ENCODE measurements at regions not wholly inside any gene's neighbourhood (a gene's known extent, or its start where the extent isn't known, plus 50 kb on each side); places are given as distances from the start of the nearest gene placed in this dataset.

DNA sequence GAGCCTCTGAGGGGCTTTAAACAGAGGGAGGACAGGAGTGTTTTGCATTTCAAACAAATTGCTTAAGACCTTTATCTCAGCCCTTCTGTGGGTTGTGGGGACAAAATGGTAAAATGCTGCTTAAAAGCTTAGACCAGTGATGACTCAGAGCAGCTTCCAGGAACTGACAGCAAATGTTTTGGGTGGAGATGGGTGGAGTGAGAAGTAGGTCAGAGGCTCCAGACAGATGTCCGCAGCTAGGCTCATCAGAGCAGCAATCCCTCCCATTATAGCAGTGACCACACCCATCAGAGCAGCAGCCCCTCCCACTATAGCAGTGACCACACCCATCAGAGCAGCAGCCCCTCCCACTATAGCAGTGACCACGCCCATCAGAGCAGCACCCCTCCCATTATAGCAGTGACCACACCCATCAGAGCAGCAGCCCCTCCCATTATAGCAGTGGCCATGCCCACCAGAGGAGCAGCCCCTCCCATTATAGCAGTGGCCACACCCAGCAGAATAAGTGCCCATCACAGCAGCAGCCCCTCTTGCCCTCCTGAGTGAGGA, 532.2 kb downstream of the MATN1 start:
- no peak for DNase-seq

DNA sequence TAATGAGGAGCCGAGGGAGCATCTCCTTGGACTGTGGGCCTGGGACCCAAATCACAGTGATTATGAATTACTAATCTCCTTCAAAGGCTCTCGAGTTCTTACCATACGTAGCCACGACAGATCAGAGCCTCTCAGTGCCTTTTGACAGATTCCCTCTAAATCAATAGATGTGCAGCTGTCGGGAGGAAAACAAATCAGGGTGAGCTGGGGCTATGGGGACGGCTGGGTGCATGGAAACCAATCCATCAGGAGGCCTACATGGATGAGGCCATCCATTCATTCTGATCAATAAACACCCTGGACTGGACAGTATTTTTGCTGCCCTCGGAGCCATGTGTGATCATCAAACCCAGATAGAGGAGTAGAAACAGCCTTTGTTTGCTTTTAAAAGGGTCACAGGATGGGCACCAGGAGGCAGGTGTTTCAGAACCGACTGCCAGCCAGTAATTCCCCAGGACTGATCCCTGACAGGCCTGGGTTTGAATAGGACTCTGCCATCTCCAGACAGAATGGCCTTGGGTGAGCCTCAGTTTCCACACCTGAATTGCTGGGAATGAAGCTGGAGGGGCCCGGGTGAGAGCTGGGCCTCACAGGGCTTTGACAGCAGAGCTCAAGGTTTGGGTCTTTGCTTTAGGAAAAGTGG, 532.8 kb downstream of the MATN1 start:
- DNase-seq, result no peak

DNA sequence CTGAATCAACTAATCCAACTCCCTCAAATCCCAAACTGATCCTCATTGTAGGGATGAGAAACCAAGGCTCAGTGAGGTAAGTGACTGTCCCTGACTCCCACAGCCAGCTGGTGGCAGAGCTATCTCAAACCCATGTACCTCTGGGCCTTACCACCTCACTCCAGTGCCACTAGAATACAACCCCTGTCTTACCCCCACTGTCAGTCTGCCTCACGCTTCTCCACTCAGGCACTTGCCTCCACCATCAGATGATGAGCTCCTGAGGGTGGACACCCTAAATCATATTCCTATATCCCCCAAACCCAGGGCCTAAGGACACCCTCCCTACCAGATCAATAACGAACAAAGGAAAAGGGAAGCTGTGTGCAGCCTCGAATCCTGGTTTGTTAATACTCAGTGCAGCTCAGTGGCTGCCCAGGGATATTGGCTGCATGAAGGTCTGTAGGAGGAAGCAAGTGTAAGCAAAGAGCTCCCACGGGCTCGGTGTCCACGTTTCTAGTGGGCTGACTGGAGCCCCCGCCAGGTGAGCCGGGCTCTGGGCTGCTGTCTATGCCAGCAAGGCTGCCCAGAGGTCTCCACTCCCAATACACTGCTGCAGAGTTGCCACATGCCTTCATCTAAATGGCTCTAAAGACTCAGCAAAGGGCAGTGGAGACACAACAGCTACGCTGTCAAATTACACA, 533.4 kb downstream of the MATN1 start:
- no peak for DNase-seq

DNA sequence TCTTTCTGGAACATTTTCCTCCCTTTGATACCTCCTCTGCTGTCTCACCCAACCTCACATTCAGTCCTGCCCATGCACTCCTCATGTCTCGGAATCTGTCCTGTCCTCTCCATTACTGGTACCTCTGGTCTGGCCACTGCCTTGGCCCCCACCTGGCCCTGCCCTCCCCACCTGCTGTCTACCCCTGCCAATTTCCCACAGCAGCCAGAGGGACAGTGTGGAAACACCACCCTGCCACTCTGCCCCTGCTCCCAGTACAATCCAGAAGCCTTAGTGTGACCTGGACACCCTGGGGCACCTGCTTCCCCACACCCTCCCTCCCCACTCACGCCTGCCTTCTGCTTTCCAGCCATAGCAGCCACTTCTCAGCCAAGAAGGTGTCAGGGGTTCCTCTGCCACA, 534.4 kb downstream of the MATN1 start:
- DNase-seq, result no peak

DNA sequence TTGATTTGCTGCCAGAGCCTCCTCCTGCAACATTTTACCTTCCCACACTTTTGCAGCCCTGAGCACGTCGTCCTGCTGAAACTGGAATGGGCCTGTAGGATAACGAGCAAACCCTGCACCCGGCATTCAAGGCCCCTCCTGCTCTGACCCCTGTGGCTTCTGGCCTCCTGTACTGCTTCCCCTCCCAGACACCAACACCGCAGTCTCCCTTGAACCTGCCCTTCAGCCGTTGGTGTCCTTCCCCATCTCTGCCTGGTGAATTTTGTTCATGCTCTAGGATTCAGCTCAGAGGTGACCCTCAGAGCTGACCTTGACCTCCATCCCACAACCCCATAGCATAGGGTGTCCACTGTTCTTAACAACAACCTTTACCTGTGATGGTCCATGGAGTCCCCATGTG, 535.1 kb downstream of the MATN1 start:
- DNase-seq, result no peak

DNA sequence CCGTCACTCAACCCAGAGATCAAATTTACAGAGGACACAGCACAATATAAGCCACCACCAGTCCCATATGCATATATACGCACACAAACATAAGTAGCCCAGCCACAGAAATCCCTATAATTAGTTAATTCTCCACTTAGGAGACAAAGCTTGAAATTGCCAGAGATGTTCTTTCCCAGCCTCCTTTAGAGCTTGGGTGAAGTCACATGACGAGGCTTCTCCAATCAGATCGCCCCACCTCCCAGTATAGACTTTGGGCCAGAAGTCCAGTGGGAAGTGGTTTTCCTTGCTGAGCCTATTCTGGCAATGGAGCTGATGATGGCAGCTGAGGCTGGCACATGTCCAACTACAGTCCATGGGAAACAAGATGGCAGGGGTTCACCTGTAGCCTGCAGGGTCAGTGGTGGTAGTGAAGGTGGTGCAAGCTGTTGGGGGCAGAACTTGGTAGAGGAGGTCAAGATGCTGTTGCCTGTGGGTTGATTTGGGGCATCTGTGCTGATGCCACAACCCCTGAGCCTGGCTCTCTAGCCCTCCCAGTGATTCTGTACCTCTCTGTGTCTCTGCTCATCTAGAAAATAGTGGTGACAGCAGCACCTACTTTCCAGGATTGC, 535.9 kb downstream of the MATN1 start:
- DNase-seq, result no peak

DNA sequence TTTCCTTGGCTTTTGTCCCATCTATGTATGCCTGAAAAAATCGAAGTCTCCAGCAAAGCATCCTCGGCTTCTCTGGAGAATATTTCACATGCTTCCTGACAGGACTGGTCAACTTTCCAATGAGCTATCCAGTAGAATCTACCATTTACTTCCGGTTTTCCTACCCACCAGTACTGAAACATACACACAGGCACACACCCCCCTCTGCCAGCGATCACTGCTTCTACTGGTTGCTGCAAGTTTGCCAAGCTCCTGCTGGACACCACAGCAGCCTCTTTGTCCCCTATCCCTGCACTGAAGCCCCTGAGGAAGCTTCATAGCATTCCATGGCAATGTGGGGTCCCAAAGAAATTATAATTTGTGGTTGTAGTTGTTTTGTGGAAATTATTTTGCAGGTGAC, 536.8 kb downstream of the MATN1 start:
- DNase-seq, result no peak

DNA sequence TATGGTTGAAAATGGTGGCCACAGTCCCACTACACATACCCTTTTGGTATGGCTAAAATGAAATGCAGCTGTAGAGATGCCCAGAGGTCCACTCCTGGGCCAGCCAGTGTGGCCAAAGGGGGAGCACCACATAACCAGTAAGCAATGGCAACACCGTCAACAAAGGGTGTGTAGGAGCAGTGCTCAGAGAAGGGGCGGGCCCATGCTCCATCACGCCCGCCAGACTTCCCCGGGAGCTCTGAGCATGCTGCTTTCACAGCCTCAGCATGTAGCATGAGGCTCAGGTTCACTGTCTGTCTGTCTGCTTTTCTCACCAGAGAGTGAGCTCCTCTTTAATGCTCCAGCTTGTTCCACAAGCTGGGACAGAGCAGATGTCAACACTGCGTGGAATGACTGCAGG, 537.6 kb downstream of the MATN1 start:
- DNase-seq, result no peak

DNA sequence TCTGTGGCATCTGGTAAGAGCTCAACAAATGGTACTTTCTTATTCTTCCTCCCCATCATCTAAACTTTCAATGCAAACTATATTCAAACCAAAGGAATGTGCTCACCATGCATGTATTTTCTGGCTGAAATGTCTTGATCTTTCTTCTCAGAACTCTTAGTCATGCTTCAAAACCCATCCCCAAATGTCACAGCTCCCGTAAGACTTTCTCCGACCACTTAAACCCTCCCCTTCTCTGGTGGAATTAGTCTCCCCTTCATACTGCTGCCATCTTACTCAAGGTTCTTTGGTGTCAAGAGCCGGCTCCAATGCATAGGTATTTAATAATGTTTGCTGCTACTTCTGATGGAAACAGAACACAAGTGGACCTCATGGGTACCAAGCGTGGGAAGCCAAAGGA, 538.1 kb downstream of the MATN1 start:
- DNase-seq, result no peak

DNA sequence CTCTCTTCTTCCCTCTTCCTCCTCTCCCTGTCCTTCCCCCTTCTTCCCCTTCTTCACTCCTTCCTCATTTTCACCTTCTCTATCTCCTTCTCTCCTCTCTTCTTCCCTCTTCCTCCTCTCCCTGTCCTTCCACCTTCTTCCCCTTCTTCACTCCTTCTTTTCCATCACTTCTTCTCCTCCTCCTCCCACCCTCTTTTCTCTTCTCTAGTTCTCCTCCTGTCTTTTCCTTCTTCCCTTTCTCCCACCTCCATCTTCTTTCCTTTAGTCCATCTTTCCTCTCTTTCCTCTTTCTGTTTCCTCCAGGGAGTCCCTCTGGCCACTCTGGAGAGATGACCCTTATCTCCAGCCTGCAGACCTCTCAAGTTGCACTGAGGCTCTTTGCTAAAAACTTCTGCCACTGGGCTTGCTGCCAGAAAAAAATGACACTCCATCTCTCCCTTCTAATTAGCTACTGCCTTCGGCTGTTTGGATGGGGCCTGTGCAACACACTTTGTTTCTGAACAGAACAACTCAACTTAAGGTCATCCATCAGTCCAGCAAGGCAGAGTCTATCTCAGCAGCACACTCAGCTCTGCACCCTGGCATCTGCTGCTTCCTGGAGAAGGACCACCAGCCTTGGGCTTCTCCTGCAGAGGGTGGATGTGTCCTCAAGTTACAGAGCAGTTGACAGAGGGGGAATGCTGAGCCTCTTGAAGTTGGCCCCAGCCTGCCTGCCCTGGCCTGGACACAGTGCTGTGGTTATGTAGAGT, 538.8 kb downstream of the MATN1 start:
- no peak for DNase-seq

DNA sequence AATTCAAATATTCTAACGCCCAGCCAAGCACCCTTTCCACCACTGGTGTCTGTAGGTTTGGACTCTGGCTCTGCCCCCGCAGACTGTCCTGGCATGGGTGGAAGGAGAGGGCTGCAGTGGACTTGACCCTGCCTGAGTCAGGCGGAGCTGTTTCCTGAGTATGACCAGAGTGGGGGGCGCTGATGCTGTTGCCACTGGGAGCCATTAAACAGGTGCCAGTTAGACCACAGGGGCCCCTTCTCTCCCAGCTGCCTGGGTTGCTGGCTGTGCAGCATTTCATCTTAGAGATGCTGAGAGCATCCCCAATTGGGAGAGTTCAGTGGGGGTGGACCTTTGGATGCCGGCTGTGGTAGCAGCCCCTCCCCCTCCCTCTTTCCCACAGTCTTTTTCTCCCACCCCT, 539.5 kb downstream of the MATN1 start:
- DNase-seq, result no peak

DNA sequence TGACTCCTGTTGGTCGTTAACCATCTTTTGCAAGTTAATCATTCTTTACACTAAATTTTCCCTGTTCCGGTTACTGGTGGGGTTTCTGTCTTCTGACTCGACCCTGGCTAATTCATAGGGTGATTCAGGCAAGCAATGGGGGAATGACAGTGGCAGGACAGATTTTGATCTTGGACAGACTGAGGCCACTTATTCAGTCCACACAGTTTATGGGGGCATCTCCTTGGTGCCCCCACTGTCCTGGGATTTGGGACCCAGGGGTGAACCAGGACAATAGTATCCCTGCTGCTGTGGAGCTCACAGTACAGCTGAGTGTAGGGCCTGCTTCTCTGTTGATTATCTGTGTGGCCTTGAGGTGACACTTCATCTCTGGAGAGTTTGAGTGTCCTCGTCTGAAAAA, 540.4 kb downstream of the MATN1 start:
- no peak for DNase-seq

DNA sequence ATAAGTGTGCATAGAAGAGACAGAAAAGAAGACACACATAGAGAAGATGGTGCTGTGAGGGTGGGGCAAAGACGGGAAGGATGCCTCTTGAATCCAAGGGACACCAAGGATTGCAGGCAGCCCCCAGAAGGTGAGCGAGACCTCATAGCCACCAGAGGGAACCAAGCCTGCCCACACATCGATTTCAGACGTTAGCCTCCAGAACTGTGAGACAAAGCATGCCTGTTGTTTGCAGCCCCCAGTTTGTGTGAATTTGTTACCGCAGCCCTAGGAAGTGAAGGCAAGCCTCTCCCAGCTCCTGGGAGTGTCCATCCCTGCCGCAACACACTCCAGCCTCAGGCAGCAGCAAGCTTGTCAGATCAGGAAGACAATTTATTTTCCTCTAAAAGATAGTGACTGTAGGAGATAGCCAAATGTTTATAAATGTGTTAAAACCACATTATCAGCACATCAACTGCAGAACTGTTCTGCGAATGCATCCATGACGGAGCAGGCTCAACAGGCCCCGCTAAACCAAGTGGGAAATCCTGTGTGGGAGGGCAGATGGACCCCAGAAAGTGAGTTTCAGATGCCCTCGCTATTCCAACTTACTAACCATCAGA, 543.3 kb downstream of the MATN1 start:
- DNase-seq, result no peak

DNA sequence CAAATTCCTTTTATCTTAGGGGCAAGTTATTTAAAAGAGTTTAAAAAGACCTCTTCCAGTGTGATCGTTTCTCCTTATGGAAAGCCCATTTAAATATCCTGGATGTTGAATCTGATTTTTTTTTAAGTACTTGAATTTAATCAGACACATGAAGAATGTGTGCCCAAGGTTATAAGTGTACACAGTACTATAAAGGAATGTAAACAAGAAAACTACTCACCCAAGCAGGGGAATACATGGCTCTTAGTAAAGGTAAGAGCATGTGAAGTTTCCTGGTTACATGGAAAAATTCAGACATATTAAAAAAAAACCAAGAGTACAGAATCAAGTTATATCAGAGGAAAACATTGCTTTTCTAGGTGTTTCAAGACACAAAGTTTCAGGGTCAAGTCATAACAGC, 546.9 kb downstream of the MATN1 start:
- no peak for DNase-seq

DNA sequence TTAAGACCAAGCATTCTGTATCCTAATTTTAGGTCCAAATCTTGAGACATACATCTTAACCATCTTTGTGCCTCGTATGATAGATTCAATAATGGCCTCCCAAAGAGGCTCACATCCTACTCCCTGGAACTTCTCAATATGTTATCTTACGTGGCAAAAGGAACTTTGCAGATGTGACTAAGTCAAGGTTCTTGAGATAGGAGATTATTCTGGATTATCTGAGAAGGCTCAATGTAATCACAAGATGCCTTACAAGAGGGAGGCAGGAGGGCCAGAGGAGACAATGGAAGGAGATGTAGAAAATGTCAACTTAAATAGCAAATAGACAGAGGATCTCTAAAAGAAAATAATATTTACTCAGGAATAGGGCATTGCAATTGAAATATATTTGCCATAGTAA, 548.9 kb downstream of the MATN1 start:
- DNase-seq, result no peak

DNA sequence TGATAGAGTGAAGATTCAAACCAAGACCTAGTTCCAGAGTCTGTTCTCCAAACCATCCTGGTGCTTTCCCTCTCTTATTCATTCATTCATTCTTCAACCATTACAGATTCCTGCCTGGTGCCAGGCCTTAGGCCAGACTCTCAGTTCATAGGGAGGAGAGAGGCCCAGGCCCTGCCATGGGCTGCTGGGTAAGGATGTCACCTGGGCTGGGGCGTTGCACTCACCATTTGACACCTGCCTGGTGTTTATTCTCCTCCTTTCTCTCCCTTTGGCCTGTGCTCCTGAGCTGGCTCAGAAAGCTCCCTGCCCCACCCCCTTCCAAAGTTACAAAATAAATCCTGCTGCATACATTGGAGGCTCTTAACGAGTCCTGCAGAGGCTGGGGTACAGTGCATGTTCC, 549.8 kb downstream of the MATN1 start:
- DNase-seq, result no peak

DNA sequence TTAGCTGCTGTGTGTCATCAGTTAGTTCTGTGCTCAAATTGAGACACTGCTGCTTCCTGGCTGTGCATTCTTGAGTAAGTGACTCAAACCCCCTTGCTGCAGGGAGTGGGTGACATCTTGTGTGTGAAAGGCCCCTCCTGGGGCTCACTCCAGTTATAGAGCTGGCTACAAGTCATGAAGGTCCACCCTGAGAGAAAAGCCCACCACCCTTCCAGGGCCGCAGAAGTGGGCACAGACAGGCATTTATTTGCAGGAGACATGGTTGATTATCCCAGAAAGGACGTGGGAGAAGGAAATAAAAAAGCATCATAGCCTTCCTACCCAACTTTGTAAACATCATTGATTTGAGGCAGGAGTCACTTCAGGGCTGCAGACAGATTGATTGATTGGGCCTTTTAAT, 550.6 kb downstream of the MATN1 start:
- no peak for DNase-seq

DNA sequence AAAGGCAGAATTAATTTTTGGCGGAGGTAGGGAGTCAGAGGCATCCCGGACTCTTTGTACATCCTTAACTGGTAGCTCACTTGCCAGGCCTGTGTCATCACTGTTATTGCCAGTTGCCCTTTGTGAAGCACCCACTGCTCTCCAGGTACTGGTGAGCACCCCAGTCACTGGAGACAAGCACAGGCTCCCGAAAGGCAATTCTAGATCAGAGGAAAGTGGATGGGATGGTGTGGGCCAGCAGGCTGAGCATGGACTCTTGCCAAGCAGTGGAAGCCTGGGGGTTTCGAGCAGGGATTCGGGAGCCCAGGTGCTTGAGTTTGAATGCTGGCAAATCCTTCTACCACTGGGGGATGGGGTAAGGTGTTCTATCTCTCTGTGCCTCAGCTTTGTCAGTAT, 551.1 kb downstream of the MATN1 start:
- no peak for DNase-seq

DNA sequence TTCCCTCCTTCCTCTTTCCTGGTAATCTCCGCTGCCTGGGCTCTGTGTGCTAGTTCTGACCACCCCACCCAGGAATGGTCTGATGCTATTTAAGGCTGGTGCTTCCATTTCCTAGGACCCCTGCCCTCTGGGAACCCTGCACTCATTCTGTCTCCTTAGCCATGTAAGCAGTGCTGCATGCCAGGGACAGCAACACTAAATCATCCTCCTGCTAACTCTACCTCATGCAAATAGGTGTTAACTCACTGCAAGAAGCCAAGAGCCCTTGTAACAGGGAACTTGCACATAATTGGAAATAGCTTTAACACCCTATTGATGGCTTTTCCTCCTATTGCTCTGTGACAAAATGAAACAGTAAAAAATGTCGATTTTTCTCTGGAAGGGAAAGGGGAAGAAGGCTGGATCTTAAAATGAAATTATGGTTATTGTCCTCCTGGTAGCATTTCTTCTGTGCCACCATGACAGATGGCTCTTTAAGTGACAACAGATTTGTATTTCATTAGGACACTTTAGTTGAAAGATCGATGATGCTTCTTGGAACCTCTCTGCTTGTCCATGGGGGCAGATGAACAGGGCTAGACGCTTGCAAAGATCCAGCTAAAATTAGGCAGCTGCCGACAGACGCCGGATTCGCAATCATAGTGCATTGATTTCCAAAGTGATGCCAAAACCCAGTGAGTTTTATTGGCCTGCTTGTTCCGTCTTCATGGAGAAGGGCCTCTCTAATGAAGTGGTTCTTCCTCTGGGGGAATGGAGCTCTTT, 551.7 kb downstream of the MATN1 start:
- no peak for DNase-seq

DNA sequence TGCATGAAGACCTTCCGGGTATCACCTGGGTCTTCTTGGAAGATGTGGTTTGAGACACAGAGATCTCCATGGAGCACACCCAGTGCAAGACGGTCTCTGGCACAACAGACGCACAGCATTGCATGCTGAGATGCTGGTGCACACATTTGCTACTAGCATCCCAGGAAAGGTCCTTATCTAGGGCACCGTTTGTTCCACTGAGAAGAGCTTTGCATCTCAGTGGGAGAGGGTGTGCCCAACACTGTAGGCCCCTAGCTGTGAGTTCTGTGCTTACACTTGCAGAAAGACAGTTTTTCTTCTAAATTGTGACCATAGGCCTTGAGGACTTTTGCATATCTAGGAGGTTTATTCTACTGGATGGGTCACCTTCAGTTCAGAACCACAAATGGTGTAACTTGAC, 554.1 kb downstream of the MATN1 start:
- DNase-seq, result no peak

DNA sequence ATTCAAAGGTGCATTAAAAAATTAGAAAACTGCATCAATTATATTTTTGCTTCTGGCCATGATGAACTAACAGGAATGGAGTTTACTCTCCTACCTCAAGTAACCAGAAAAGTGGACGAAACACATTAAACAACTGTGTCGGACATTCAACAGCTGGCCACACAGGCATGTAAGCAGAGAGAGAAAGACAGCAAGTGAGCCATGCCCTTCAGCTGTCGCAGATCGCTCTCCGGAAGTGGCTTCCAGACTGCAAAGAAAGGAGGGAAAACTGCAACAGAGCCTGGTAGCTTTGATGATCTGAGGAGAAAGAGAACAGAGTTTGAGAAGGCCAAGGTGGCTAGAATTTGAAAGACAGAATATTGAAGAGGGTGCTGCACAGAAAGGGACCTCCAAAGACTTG, 557.2 kb downstream of the MATN1 start:
- no peak for DNase-seq

DNA sequence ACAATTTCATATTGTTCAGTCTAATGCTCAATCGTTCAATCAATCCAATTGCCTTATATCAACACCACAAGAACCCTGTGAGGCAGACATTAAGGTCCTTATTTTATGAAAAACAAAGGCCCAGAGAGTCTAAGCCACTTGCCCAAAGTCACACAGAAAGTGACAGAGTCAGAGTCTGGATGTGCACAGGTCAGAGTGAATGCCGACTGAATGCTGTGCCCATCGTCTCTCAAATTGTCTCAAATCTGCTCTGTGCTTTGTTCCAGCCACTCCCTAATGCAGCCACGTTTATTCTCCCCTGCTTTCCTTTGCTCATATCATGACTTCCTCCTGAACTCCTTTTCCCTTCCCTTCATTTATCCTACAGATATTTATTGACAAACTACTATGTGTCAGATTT, 558.3 kb downstream of the MATN1 start:
- DNase-seq, result no peak

DNA sequence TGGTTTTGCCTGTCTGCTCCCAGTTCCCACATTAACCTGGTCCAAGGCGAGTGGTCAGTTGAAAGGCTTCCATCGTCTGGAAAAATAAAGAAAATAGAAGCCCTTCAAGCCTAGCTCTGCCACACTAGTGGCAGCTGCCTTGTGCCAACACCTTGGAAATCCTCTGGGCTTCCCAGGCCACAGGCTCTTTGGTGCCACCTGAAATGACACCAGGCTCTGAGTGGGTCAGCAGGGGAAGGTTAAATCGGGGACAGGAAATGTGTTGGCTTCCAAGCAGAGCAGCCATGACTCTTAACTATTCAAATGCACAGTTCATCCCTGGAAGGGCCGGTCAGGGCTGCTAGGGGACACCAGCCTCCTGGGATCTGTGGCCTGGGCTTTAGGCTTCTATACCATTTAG, 558.7 kb downstream of the MATN1 start:
- DNase-seq, result no peak
